ENCODE measurements at regions not wholly inside any gene's neighbourhood (a gene's known extent, or its start where the extent isn't known, plus 50 kb on each side); places are given as distances from the start of the nearest gene placed in this dataset.

- Histone ChIP-seq H2BK5ac (ENCODE audit: low read depth, low read length, poor library complexity, severe bottlenecking) (no peak overlapping the region), H3K27ac (ENCODE audit: low read length, poor library complexity, severe bottlenecking) (no peak overlapping the region), H3K36me3 (ENCODE audit: control insufficient read depth in 1 of 2, insufficient read depth in 2 of 2, low read depth in 1 of 2, low read length in 2 of 2) (no peaks in the 10 kb centered on the region), H3K4ac (ENCODE audit: low read depth in 1 of 2, low read length in 2 of 2) (no peak overlapping the region), H2BK15ac (ENCODE audit: low read depth, poor library complexity, severe bottlenecking) (no peak overlapping the region), H2BK12ac (ENCODE audit: low read length in 2 of 2) (no peak overlapping the region), H3K4me1 (ENCODE audit: control insufficient read depth, insufficient read depth, low read depth, low read length) (no peaks in the 10 kb centered on the region), H2AK5ac (ENCODE audit: low read length, severe bottlenecking) (no peak overlapping the region), H3K23ac (ENCODE audit: low read length in 2 of 2) (no peak overlapping the region), H3K27me3 (ENCODE audit: control insufficient read depth in 1 of 2, insufficient read depth in 1 of 2, low read length in 2 of 2) (no peaks in the 10 kb centered on the region), H3K18ac (ENCODE audit: low read depth in 1 of 2, low read length in 2 of 2) (no peak overlapping the region), H3K9me3 (ENCODE audit: control insufficient read depth, low read length) (no peaks in the 10 kb centered on the region), H2AFZ (ENCODE audit: low read depth, low read length) (no peak overlapping the region), H4K8ac (ENCODE audit: low read length) (no peak overlapping the region), H3K4me3 (ENCODE audit: insufficient read depth in 1 of 2, low read depth in 1 of 2, low read length in 2 of 2) (no peak overlapping the region), H4K91ac (ENCODE audit: low read length) (no peak overlapping the region), H3K4me2 (ENCODE audit: low read length, poor library complexity, severe bottlenecking) (no peak overlapping the region), H3K79me1 (replicated peaks; ENCODE audit: low read length, poor library complexity, severe bottlenecking) (no peaks in the 10 kb centered on the region), H3K9ac (ENCODE audit: low read length) (no peak overlapping the region), H2BK120ac (ENCODE audit: low read depth, low read length) (no peak overlapping the region), H3K14ac (ENCODE audit: low read length in 2 of 2) (no peak overlapping the region)
- DNase-seq: no peak
- WGBS: no CpG with 5 or more reads among the region's 1 CpG
Measured at GRCh38 chr13:37966266-37966665, 96.7 kb upstream of the TRPC4 start.

- H2BK12ac ChIP-seq (ENCODE audit: low read length in 2 of 2): no peak overlapping the region
- DNase-seq: no peak
- H4K91ac ChIP-seq (ENCODE audit: low read length): no peak overlapping the region
- no peak overlapping the region for H2AK5ac ChIP-seq (ENCODE audit: low read length, severe bottlenecking)
- no peak overlapping the region for H4K8ac ChIP-seq (ENCODE audit: low read length)
- no peaks in the 10 kb centered on the region for H3K79me1 ChIP-seq (replicated peaks; ENCODE audit: low read length, poor library complexity, severe bottlenecking)
- H3K4me2 ChIP-seq (ENCODE audit: low read length, poor library complexity, severe bottlenecking): no peak overlapping the region
- no peaks in the 10 kb centered on the region for H3K27me3 ChIP-seq (ENCODE audit: control insufficient read depth in 1 of 2, insufficient read depth in 1 of 2, low read length in 2 of 2)
- no peak overlapping the region for H3K9ac ChIP-seq (ENCODE audit: low read length)
- no CpG with 5 or more reads among the region's 1 CpG for WGBS
- no peak overlapping the region for H2BK15ac ChIP-seq (ENCODE audit: low read depth, poor library complexity, severe bottlenecking)
- no peak overlapping the region for H2BK5ac ChIP-seq (ENCODE audit: low read depth, low read length, poor library complexity, severe bottlenecking)
- H3K14ac ChIP-seq (ENCODE audit: low read length in 2 of 2): no peak overlapping the region
- no peaks in the 10 kb centered on the region for H3K36me3 ChIP-seq (ENCODE audit: control insufficient read depth in 1 of 2, insufficient read depth in 2 of 2, low read depth in 1 of 2, low read length in 2 of 2)
- no peak overlapping the region for H3K4me3 ChIP-seq (ENCODE audit: insufficient read depth in 1 of 2, low read depth in 1 of 2, low read length in 2 of 2)
- no peaks in the 10 kb centered on the region for H3K9me3 ChIP-seq (ENCODE audit: control insufficient read depth, low read length)
- no peaks in the 10 kb centered on the region for H3K4me1 ChIP-seq (ENCODE audit: control insufficient read depth, insufficient read depth, low read depth, low read length)
- H2BK120ac ChIP-seq (ENCODE audit: low read depth, low read length): no peak overlapping the region
- no peak overlapping the region for H3K18ac ChIP-seq (ENCODE audit: low read depth in 1 of 2, low read length in 2 of 2)
- H3K4ac ChIP-seq (ENCODE audit: low read depth in 1 of 2, low read length in 2 of 2): no peak overlapping the region
- no peak overlapping the region for H3K27ac ChIP-seq (ENCODE audit: low read length, poor library complexity, severe bottlenecking)
- no peak overlapping the region for H2AFZ ChIP-seq (ENCODE audit: low read depth, low read length)
- H3K23ac ChIP-seq (ENCODE audit: low read length in 2 of 2): no peak overlapping the region
Measured at GRCh38 chr13:37960427-37960826, 90.9 kb upstream of the TRPC4 start.

DNA sequence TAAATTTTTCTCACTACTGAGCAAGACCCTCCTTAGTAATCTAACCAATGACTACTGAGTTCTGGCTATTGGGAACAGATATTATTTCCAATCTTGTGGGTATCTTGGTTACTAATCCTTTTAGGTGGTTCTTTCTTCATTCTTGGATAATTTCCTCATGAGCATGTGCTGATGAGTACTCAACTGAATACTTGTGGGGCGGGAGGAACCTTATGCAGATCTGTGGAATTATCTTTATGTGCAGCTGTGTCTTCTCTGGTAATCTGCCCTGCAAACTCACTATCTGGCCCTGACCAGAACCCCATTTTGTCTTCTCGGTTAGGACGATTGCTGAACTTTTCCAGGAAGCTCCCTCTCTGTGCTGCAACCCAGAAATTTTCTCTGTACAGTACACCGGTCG lies 89.7 kb upstream of the TRPC4 start:
- DNase-seq: no peak
- Histone ChIP-seq H3K14ac (ENCODE audit: low read length in 2 of 2) (no peak overlapping the region), H4K91ac (ENCODE audit: low read length) (no peak overlapping the region), H3K36me3 (ENCODE audit: control insufficient read depth in 1 of 2, insufficient read depth in 2 of 2, low read depth in 1 of 2, low read length in 2 of 2) (no peaks in the 10 kb centered on the region), H3K9me3 (ENCODE audit: control insufficient read depth, low read length) (no peaks in the 10 kb centered on the region), H2BK120ac (ENCODE audit: low read depth, low read length) (no peak overlapping the region), H3K4ac (ENCODE audit: low read depth in 1 of 2, low read length in 2 of 2) (no peak overlapping the region), H3K23ac (ENCODE audit: low read length in 2 of 2) (no peak overlapping the region), H2BK15ac (ENCODE audit: low read depth, poor library complexity, severe bottlenecking) (no peak overlapping the region), H3K27ac (ENCODE audit: low read length, poor library complexity, severe bottlenecking) (no peak overlapping the region), H3K9ac (ENCODE audit: low read length) (no peak overlapping the region), H4K8ac (ENCODE audit: low read length) (no peak overlapping the region), H3K18ac (ENCODE audit: low read depth in 1 of 2, low read length in 2 of 2) (no peak overlapping the region), H2AK5ac (ENCODE audit: low read length, severe bottlenecking) (no peak overlapping the region), H2BK12ac (ENCODE audit: low read length in 2 of 2) (no peak overlapping the region), H3K4me1 (ENCODE audit: control insufficient read depth, insufficient read depth, low read depth, low read length) (no peaks in the 10 kb centered on the region), H3K4me2 (ENCODE audit: low read length, poor library complexity, severe bottlenecking) (no peak overlapping the region), H2BK5ac (ENCODE audit: low read depth, low read length, poor library complexity, severe bottlenecking) (no peak overlapping the region), H3K4me3 (ENCODE audit: insufficient read depth in 1 of 2, low read depth in 1 of 2, low read length in 2 of 2) (no peak overlapping the region), H2AFZ (ENCODE audit: low read depth, low read length) (no peak overlapping the region), H3K79me1 (replicated peaks; ENCODE audit: low read length, poor library complexity, severe bottlenecking) (no peaks in the 10 kb centered on the region), H3K27me3 (ENCODE audit: control insufficient read depth in 1 of 2, insufficient read depth in 1 of 2, low read length in 2 of 2) (no peaks in the 10 kb centered on the region)
- 91% methylated on average over 3 of the region's 5 CpGs for WGBS

- Histone ChIP-seq H3K23ac (ENCODE audit: low read length in 2 of 2) (no peak overlapping the region), H2BK15ac (ENCODE audit: low read depth, poor library complexity, severe bottlenecking) (no peak overlapping the region), H3K4me3 (ENCODE audit: insufficient read depth in 1 of 2, low read depth in 1 of 2, low read length in 2 of 2) (no peak overlapping the region), H4K8ac (ENCODE audit: low read length) (no peak overlapping the region), H2BK5ac (ENCODE audit: low read depth, low read length, poor library complexity, severe bottlenecking) (no peak overlapping the region), H3K9ac (ENCODE audit: low read length) (no peak overlapping the region), H3K4me2 (ENCODE audit: low read length, poor library complexity, severe bottlenecking) (no peak overlapping the region), H3K4ac (ENCODE audit: low read depth in 1 of 2, low read length in 2 of 2) (no peak overlapping the region), H4K91ac (ENCODE audit: low read length) (no peak overlapping the region), H2AK5ac (ENCODE audit: low read length, severe bottlenecking) (no peak overlapping the region), H3K18ac (ENCODE audit: low read depth in 1 of 2, low read length in 2 of 2) (no peak overlapping the region), H3K36me3 (ENCODE audit: control insufficient read depth in 1 of 2, insufficient read depth in 2 of 2, low read depth in 1 of 2, low read length in 2 of 2) (no peaks in the 10 kb centered on the region), H2AFZ (ENCODE audit: low read depth, low read length) (no peak overlapping the region), H3K4me1 (ENCODE audit: control insufficient read depth, insufficient read depth, low read depth, low read length) (no peaks in the 10 kb centered on the region), H3K27me3 (ENCODE audit: control insufficient read depth in 1 of 2, insufficient read depth in 1 of 2, low read length in 2 of 2) (no peaks in the 10 kb centered on the region), H2BK12ac (ENCODE audit: low read length in 2 of 2) (no peak overlapping the region), H3K79me1 (replicated peaks; ENCODE audit: low read length, poor library complexity, severe bottlenecking) (no peaks in the 10 kb centered on the region), H3K14ac (ENCODE audit: low read length in 2 of 2) (no peak overlapping the region), H3K27ac (ENCODE audit: low read length, poor library complexity, severe bottlenecking) (no peak overlapping the region), H2BK120ac (ENCODE audit: low read depth, low read length) (no peak overlapping the region), H3K9me3 (ENCODE audit: control insufficient read depth, low read length) (no peaks in the 10 kb centered on the region)
- no CpG with 5 or more reads among the region's 1 CpG for WGBS
- DNase-seq: no peak
Measured at GRCh38 chr13:37956536-37956935, 87.0 kb upstream of the TRPC4 start.

All from mesenchymal stem cell (in vitro differentiated cells and primary cell).